ENCODE measurements at regions not wholly inside any gene's neighbourhood (a gene's known extent, or its start where the extent isn't known, plus 50 kb on each side); places are given as distances from the start of the nearest gene placed in this dataset.

DNA sequence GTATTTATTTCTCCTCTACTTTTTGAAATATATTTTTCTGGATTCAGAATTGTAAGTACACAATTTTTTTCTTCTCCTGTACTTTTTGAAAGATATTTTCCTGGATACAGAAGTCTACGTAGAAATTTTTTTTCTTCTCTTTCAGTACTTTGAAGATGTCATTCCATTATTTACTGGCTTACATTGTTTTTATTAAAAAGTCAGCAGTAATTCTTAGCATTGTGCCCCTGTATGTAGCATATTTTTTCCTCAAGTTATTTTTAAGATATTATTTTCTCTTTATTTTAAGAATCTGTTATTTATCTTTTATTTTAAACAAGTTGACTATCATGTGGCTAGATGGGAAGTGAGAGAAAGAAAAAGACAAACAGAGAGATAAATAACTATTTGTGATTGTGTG is 119.0 kb upstream of the NPSR1 start:
- Histone ChIP-seq H3K9ac (ENCODE audit: low read depth, low read length) (no peak overlapping the region), H3K27me3 (ENCODE audit: insufficient read depth, low read length, poor library complexity) (no peaks in the 10 kb centered on the region), H3K4me2 (ENCODE audit: insufficient read depth, low read length) (no peak overlapping the region), H3K27ac (ENCODE audit: low read length) (no peak overlapping the region), H2AFZ (ENCODE audit: low read depth, low read length) (no peak overlapping the region), H3K36me3 (ENCODE audit: insufficient read depth, low read length) (no peaks in the 10 kb centered on the region), H3K79me2 (ENCODE audit: insufficient read depth, low read length) (no peaks in the 10 kb centered on the region), H3K9me3 (ENCODE audit: insufficient read depth, low read length, severe bottlenecking) (no peaks in the 10 kb centered on the region), H3K4me1 (ENCODE audit: insufficient read depth, low read length) (no peaks in the 10 kb centered on the region), H4K20me1 (ENCODE audit: insufficient read depth, low read length) (no peaks in the 10 kb centered on the region), H3K4me3 (ENCODE audit: low read depth in 1 of 2, low read length in 2 of 2) (no peak overlapping the region)
- DNase-seq, result no peak
- ATAC-seq (ENCODE audit: insufficient read depth, low read depth), result no peak
- TF ChIP-seq EZH2 (IDR thresholded peaks at IDR 0.05; ENCODE audit: borderline replicate concordance, low read depth, low read length, severe bottlenecking), result no peak

DNA sequence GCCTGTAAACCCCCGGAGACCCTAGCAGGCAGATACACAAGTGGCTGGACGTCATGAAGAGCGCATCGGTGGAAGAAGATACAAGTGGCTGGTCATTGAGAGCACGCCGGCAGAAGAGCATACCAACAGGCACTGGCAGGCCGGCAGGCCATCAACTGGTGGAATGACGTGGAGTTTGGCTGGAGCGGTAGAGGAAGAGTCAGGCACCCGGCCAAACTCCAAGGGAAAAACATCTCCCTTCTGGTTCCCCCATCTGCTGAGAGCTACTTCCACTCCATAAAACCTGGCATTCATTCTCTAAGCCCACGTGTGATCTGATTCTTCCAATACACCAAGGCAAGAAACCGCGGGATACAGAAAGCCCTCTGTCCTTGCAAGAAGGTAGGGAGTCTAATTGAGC is 113.4 kb upstream of the NPSR1 start:
- no peaks in the 10 kb centered on the region for H3K4me1 ChIP-seq (ENCODE audit: insufficient read depth, low read length)
- H3K9me3 ChIP-seq (ENCODE audit: insufficient read depth, low read length, severe bottlenecking), result no peaks in the 10 kb centered on the region
- H3K4me2 ChIP-seq (ENCODE audit: insufficient read depth, low read length), result no peak overlapping the region
- H3K36me3 ChIP-seq (ENCODE audit: insufficient read depth, low read length), result no peaks in the 10 kb centered on the region
- ATAC-seq (ENCODE audit: insufficient read depth, low read depth) (no peak), DNase-seq (no peak)
- no peak overlapping the region for H3K4me3 ChIP-seq (ENCODE audit: low read depth in 1 of 2, low read length in 2 of 2)
- H3K27me3 ChIP-seq (ENCODE audit: insufficient read depth, low read length, poor library complexity), result no peaks in the 10 kb centered on the region
- H2AFZ ChIP-seq (ENCODE audit: low read depth, low read length), result no peak overlapping the region
- no peaks in the 10 kb centered on the region for H4K20me1 ChIP-seq (ENCODE audit: insufficient read depth, low read length)
- no peak overlapping the region for H3K27ac ChIP-seq (ENCODE audit: low read length)
- no peaks in the 10 kb centered on the region for H3K79me2 ChIP-seq (ENCODE audit: insufficient read depth, low read length)
- H3K9ac ChIP-seq (ENCODE audit: low read depth, low read length), result no peak overlapping the region
- TF ChIP-seq, protein P1, sequence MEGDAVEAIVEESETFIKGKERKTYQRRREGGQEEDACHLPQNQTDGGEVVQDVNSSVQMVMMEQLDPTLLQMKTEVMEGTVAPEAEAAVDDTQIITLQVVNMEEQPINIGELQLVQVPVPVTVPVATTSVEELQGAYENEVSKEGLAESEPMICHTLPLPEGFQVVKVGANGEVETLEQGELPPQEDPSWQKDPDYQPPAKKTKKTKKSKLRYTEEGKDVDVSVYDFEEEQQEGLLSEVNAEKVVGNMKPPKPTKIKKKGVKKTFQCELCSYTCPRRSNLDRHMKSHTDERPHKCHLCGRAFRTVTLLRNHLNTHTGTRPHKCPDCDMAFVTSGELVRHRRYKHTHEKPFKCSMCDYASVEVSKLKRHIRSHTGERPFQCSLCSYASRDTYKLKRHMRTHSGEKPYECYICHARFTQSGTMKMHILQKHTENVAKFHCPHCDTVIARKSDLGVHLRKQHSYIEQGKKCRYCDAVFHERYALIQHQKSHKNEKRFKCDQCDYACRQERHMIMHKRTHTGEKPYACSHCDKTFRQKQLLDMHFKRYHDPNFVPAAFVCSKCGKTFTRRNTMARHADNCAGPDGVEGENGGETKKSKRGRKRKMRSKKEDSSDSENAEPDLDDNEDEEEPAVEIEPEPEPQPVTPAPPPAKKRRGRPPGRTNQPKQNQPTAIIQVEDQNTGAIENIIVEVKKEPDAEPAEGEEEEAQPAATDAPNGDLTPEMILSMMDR (IDR thresholded peaks at IDR 0.05; ENCODE audit: borderline replicate concordance, extremely low read depth, low read length, poor library complexity, severe bottlenecking), result no peak
- TF ChIP-seq EZH2 (IDR thresholded peaks at IDR 0.05; ENCODE audit: borderline replicate concordance, low read depth, low read length, severe bottlenecking), result no peak

DNA sequence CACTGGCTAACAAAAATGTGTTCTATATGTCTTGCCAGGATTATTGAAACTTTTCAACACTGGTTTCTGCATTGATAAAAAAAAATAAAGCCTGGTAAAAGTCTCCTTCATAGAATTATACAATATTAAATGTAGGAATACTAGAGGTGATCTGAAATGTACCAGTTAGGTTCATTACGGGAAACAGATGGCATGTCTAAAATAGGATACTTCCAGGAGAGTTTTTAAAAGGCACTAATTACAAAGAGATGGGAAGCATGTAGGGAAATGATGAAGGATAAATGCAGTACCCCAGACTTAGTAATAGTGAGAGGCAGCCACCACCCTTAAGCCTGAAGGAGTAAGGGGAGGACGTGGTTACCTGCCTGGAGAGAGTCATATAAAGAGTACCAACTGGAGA is 107.0 kb upstream of the NPSR1 start:
- ATAC-seq (ENCODE audit: insufficient read depth, low read depth) (no peak), DNase-seq (no peak)
- H3K27ac ChIP-seq (ENCODE audit: low read length), result no peak overlapping the region
- H3K4me2 ChIP-seq (ENCODE audit: insufficient read depth, low read length), result no peak overlapping the region
- TF ChIP-seq, protein P1 (IDR thresholded peaks at IDR 0.05; ENCODE audit: borderline replicate concordance, extremely low read depth, low read length, poor library complexity, severe bottlenecking), result no peak
- no peak for TF ChIP-seq EZH2 (IDR thresholded peaks at IDR 0.05; ENCODE audit: borderline replicate concordance, low read depth, low read length, severe bottlenecking)
- no peaks in the 10 kb centered on the region for H4K20me1 ChIP-seq (ENCODE audit: insufficient read depth, low read length)
- no peak overlapping the region for H3K4me3 ChIP-seq (ENCODE audit: low read depth in 1 of 2, low read length in 2 of 2)
- H3K4me1 ChIP-seq (ENCODE audit: insufficient read depth, low read length), result no peaks in the 10 kb centered on the region
- H3K27me3 ChIP-seq (ENCODE audit: insufficient read depth, low read length, poor library complexity), result no peaks in the 10 kb centered on the region
- no peaks in the 10 kb centered on the region for H3K36me3 ChIP-seq (ENCODE audit: insufficient read depth, low read length)
- no peaks in the 10 kb centered on the region for H3K79me2 ChIP-seq (ENCODE audit: insufficient read depth, low read length)
- no peak overlapping the region for H2AFZ ChIP-seq (ENCODE audit: low read depth, low read length)
- H3K9ac ChIP-seq (ENCODE audit: low read depth, low read length), result no peak overlapping the region
- H3K9me3 ChIP-seq (ENCODE audit: insufficient read depth, low read length, severe bottlenecking), result peaks cover 3% of the 10 kb centered on the region

DNA sequence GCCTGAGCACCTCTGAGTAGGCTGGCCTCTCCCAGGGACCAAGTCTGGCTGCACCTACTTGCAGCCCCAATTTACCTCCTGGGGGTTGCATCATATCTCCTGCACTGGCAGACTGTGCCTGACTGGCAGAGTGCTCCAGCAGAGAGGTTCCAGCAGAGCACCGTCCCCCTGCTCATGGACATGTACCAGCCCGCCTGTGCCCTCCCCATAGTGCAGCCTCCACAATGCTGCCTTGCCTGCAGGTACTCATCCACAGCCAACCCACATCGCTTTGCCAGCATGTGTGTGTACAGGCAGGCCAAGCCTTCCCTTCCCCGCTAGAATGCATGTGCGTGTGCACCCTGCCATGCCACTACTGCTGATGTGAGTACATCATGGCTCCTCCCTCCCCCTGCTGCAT is 105.5 kb upstream of the NPSR1 start:
- Histone ChIP-seq H3K9me3 (ENCODE audit: insufficient read depth, low read length, severe bottlenecking) (peaks cover 3% of the 10 kb centered on the region), H2AFZ (ENCODE audit: low read depth, low read length) (no peak overlapping the region), H3K27ac (ENCODE audit: low read length) (no peak overlapping the region), H3K4me1 (ENCODE audit: insufficient read depth, low read length) (no peaks in the 10 kb centered on the region), H3K36me3 (ENCODE audit: insufficient read depth, low read length) (no peaks in the 10 kb centered on the region), H3K27me3 (ENCODE audit: insufficient read depth, low read length, poor library complexity) (no peaks in the 10 kb centered on the region), H3K9ac (ENCODE audit: low read depth, low read length) (no peak overlapping the region), H3K4me2 (ENCODE audit: insufficient read depth, low read length) (no peak overlapping the region), H3K79me2 (ENCODE audit: insufficient read depth, low read length) (no peaks in the 10 kb centered on the region), H4K20me1 (ENCODE audit: insufficient read depth, low read length) (no peaks in the 10 kb centered on the region), H3K4me3 (ENCODE audit: low read depth in 1 of 2, low read length in 2 of 2) (no peak overlapping the region)
- no peak for TF ChIP-seq EZH2 (IDR thresholded peaks at IDR 0.05; ENCODE audit: borderline replicate concordance, low read depth, low read length, severe bottlenecking)
- TF ChIP-seq, protein P1 (IDR thresholded peaks at IDR 0.05; ENCODE audit: borderline replicate concordance, extremely low read depth, low read length, poor library complexity, severe bottlenecking), result no peak
- DNase-seq, result no peak
- ATAC-seq (ENCODE audit: insufficient read depth, low read depth), result no peak

All from DND-41 (cell line).